K562 (cell line): ENCODE measurements at regions not wholly inside any gene's neighbourhood (a gene's known extent, or its start where the extent isn't known, plus 50 kb on each side); places are given as distances from the start of the nearest gene placed in this dataset.

Experiments used
- ATAC-seq: fragments of 200-7000 bp; cut with Tn5 transposase; 3 replicates; pipeline ENCODE4 v1.9.1; 2020; ENCODE audit warnings: moderate library complexity
- BruUV-seq: library from RNA; stranded (reverse); fragments of 400-500 nt; replicated peaks from 2 replicates; lab custom pipeline; 2021; lab: Mats Ljungman, UMichigan
- CTCF ChIA-PET: fragments of 300-600 bp; formaldehyde crosslinking; extraction: SDS; loops from one replicate; lab custom pipeline; 2021; ENCODE audit warnings: low intra/inter-chr PET ratio; lab: Yijun Ruan, JAX
- POLR2A ChIA-PET: fragments of 300-600, 350-650 bp; sonication (Branson Sonifier 250); formaldehyde crosslinking; extraction: SDS; loops from one replicate; lab custom pipeline; 2021; ENCODE audit warnings: antibody characterized with exemption, inconsistent platforms; lab: Yijun Ruan, JAX
- DNase-seq, 4 experiments: peaks; one replicate each; pipeline versions ENCODE4 v3.0.0 to v3.0.0-alpha.2; 2011 to 2018; ENCODE audit warnings: low spot score in 3 of 4, mixed read lengths in 3 of 4; ENCODE audit errors: extremely low read depth in 1 of 4
- FAIRE-seq: peaks from 2 replicates; lab custom pipeline; 2011; peaks lifted over from hg19 to GRCh38; lab: Jason Lieb, UNC
- H2AFZ ChIP-seq: 2 replicates; pipeline ENCODE4 v1.6.0; 2011; ENCODE audit warnings: low read depth, low read length, control low read depth, inconsistent platforms
- H3K27ac ChIP-seq: fragments of 200-600 bp; 3 replicates; pipeline ENCODE4 v1.8.0; 2011; ENCODE audit warnings: low read depth, mild to moderate bottlenecking, control low read depth, inconsistent platforms, low read length, moderate library complexity, mixed read lengths; ENCODE audit errors: extremely low read depth
- H3K27me3 ChIP-seq, 2 experiments: fragments of 300-600 bp in 1 of 2; 2 replicates in 1 of 2; 3 replicates in 1 of 2; pipeline versions ENCODE4 v1.6.0 to v1.8.0; 2011; ENCODE audit warnings: inconsistent platforms in 2 of 2, low read length in 2 of 2, mild to moderate bottlenecking in 1 of 2, mixed read lengths in 1 of 2, moderate library complexity in 1 of 2; ENCODE audit not compliant: control insufficient read depth in 2 of 2, insufficient read depth in 2 of 2
- H3K36me3 ChIP-seq: fragments of 300-600 bp; 3 replicates; pipeline ENCODE4 v1.8.0; 2011; ENCODE audit warnings: mild to moderate bottlenecking, low read length, inconsistent platforms; ENCODE audit not compliant: control insufficient read depth, insufficient read depth
- H3K4me1 ChIP-seq, 2 experiments: fragments of 200-600 bp in 1 of 2; replicated peaks in 1 of 2; 2 replicates in 1 of 2; 3 replicates in 1 of 2; pipeline versions ENCODE4 v1.5.1 to v1.8.0; 2011; ENCODE audit warnings: inconsistent platforms in 2 of 2, low read length in 2 of 2, mild to moderate bottlenecking in 1 of 2, mixed read lengths in 1 of 2, moderate library complexity in 1 of 2; ENCODE audit not compliant: control insufficient read depth in 2 of 2, insufficient read depth in 2 of 2
- H3K4me2 ChIP-seq: 2 replicates; pipeline ENCODE4 v1.6.1; 2011; ENCODE audit warnings: low read length, control low read depth, inconsistent platforms, mixed read lengths; ENCODE audit not compliant: insufficient read depth
- H3K4me3 ChIP-seq: fragments of 200-600 bp; sonication (generic), shearing (Covaris generic); 2 replicates; pipeline ENCODE4 v1.5.1; 2016; ENCODE audit warnings: control low read depth, inconsistent platforms
- H3K79me2 ChIP-seq: fragments of 200-600 bp; 3 replicates; pipeline ENCODE4 v1.8.0; 2011; ENCODE audit warnings: low read length, inconsistent platforms; ENCODE audit not compliant: control insufficient read depth, insufficient read depth
- H3K9ac ChIP-seq, 2 experiments: 2 replicates each; pipeline versions ENCODE4 v1.6.0 to v1.6.1; 2011; ENCODE audit warnings: low read depth in 2 of 2, low read length in 2 of 2, control low read depth in 1 of 2, inconsistent platforms in 1 of 2, mild to moderate bottlenecking in 1 of 2, mixed read lengths in 1 of 2; ENCODE audit not compliant: insufficient read depth in 1 of 2
- H3K9me1 ChIP-seq: one replicate; pipeline ENCODE4 v1.6.0; 2011; ENCODE audit warnings: inconsistent platforms, mild to moderate bottlenecking, low read length, moderate library complexity; ENCODE audit not compliant: control insufficient read depth, insufficient read depth
- H3K9me3 ChIP-seq: replicated peaks from 2 replicates; pipeline ENCODE4 v1.5.1; 2011; ENCODE audit warnings: low read depth, low read length, inconsistent platforms; ENCODE audit not compliant: control insufficient read depth, insufficient read depth
- H4K20me1 ChIP-seq: replicated peaks from 2 replicates; pipeline ENCODE4 v1.6.1; 2011; ENCODE audit warnings: low read length, inconsistent platforms, mixed read lengths; ENCODE audit not compliant: control insufficient read depth, insufficient read depth
- CAMTA2 ChIP-seq: fragments of 250-450 bp; sonication (Bioruptor Pico); conservative IDR thresholded peaks from 2 replicates; pipeline ENCODE4 v1.5.1; 2022
- CREB1 ChIP-seq, 2 experiments: sonication (generic) in 1 of 2; formaldehyde crosslinking in 1 of 2; IDR thresholded peaks; 2 replicates each; pipeline versions ENCODE4 v1.6.1 to v1.8.0; 2012 to 2022; ENCODE audit warnings: inconsistent platforms in 1 of 2, mild to moderate bottlenecking in 1 of 2, missing genetic modification reagents in 1 of 2, moderate library complexity in 1 of 2
- CTCF ChIP-seq, 3 experiments: IDR thresholded peaks in 2 of 3; conservative IDR thresholded peaks in 1 of 3; 2 replicates each; pipeline ENCODE4 v1.5.1; 2011 to 2012; ENCODE audit warnings: low read length in 3 of 3, mild to moderate bottlenecking in 3 of 3, control low read depth in 2 of 3, improper control_type of control experiment in 1 of 3, inconsistent platforms in 1 of 3, low read depth in 1 of 3, mixed read lengths in 1 of 3, moderate library complexity in 1 of 3; ENCODE audit not compliant: insufficient read depth in 2 of 3
- FOXM1 ChIP-seq, 2 experiments: fragments of 450-650 bp in 1 of 2; sonication (generic) in 1 of 2; formaldehyde crosslinking in 1 of 2; IDR thresholded peaks; 2 replicates each; pipeline versions ENCODE4 v1.6.1 to v1.9.0; 2017 to 2022; ENCODE audit warnings: low read depth in 2 of 2, mild to moderate bottlenecking in 2 of 2, missing genetic modification reagents in 1 of 2, moderate library complexity in 1 of 2
- GTF2E2 ChIP-seq: fragments of 200-800 bp; sonication (Bioruptor generic); IDR thresholded peaks from 2 replicates; pipeline ENCODE4 v1.6.1; 2016; ENCODE audit warnings: missing genetic modification characterization, missing compliant biosample characterization
- MIER1 ChIP-seq: fragments of 450-650 bp; IDR thresholded peaks from 2 replicates; pipeline ENCODE4 v1.6.1; 2016; ENCODE audit warnings: antibody characterized with exemption, mild to moderate bottlenecking, low read depth
- MYNN ChIP-seq, 2 experiments: sonication (generic); formaldehyde crosslinking in 1 of 2; IDR thresholded peaks; 2 replicates each; pipeline versions ENCODE4 v1.5.0 to v1.6.1; 2016 to 2020; ENCODE audit warnings: antibody characterized with exemption in 1 of 2, missing genetic modification reagents in 1 of 2
- PHF21A ChIP-seq: fragments of 450-650 bp; IDR thresholded peaks from 2 replicates; pipeline ENCODE4 v1.6.1; 2017; ENCODE audit warnings: low read depth, borderline replicate concordance
- RBM25 ChIP-seq: fragments of 200-400 bp; formaldehyde crosslinking; IDR thresholded peaks from 2 replicates; pipeline ENCODE4 v1.6.1; 2018; ENCODE audit warnings: low read length, low read depth, moderate library complexity; ENCODE audit not compliant: severe bottlenecking
- SLC30A9 ChIP-seq: fragments of 250-450 bp; sonication (Bioruptor Pico); IDR thresholded peaks from 2 replicates; pipeline ENCODE4 v1.8.0; 2022; ENCODE audit warnings: mild to moderate bottlenecking, moderate library complexity
- STAT5B ChIP-seq: fragments of 250-450 bp; sonication (Bioruptor Pico); IDR thresholded peaks from 2 replicates; pipeline ENCODE4 v1.8.0; 2021; ENCODE audit warnings: mild to moderate bottlenecking, inconsistent platforms
- TCF7 ChIP-seq: sonication (generic); IDR thresholded peaks from 2 replicates; pipeline ENCODE4 v1.6.1; 2016; ENCODE audit warnings: antibody characterized with exemption, borderline replicate concordance
- THRAP3 ChIP-seq: fragments of 450-650 bp; IDR thresholded peaks from 2 replicates; pipeline ENCODE4 v1.6.1; 2016; ENCODE audit warnings: mild to moderate bottlenecking, inconsistent platforms, borderline replicate concordance
- ZKSCAN8 ChIP-seq: fragments of 200-800 bp; sonication (Bioruptor generic); IDR thresholded peaks from 2 replicates; pipeline ENCODE4 v1.6.1; 2016; ENCODE audit warnings: missing genetic modification characterization, missing compliant biosample characterization
- ZNF134 ChIP-seq: fragments of 250-450 bp; sonication (Bioruptor Pico); conservative IDR thresholded peaks from 2 replicates; pipeline ENCODE4 v1.4.0; 2020
- ZNF232 ChIP-seq: sonication (generic); formaldehyde crosslinking; IDR thresholded peaks from 2 replicates; pipeline ENCODE4 v1.8.0; 2022; ENCODE audit warnings: mild to moderate bottlenecking, missing genetic modification reagents
- ZNF408 ChIP-seq: fragments of 250-450 bp; sonication (Bioruptor Pico); IDR thresholded peaks from 2 replicates; pipeline ENCODE4 v1.4.0; 2020; ENCODE audit warnings: low read depth, mild to moderate bottlenecking, moderate library complexity
- ZNF77 ChIP-seq: fragments of 250-450 bp; sonication (Bioruptor Pico); IDR thresholded peaks from 2 replicates; pipeline ENCODE4 v1.5.0; 2020
- WGBS: fragments of 100-300 bp; shearing (Covaris generic); methylation state at CpG from one replicate; pipeline ENCODE4 v1.1.6; 2016; ENCODE audit warnings: low coverage, mixed read lengths; ENCODE audit not compliant: insufficient coverage; ENCODE audit errors: missing lambda C conversion rate; 5-methylcytosine and 5-hydroxymethylcytosine counted together
- in situ Hi-C: fragments of 300-500 bp; cut with MboI; formaldehyde crosslinking; loops from 4 replicates; pipeline ENCODE4 v1.15.0; 2018; ENCODE audit warnings: inconsistent platforms, mixed read lengths
- intact Hi-C: fragments of 100-400 bp; cut with micrococcal nuclease; formaldehyde crosslinking; loops from 2 replicates; pipeline ENCODE4 v1.14.2; 2022

DNA sequence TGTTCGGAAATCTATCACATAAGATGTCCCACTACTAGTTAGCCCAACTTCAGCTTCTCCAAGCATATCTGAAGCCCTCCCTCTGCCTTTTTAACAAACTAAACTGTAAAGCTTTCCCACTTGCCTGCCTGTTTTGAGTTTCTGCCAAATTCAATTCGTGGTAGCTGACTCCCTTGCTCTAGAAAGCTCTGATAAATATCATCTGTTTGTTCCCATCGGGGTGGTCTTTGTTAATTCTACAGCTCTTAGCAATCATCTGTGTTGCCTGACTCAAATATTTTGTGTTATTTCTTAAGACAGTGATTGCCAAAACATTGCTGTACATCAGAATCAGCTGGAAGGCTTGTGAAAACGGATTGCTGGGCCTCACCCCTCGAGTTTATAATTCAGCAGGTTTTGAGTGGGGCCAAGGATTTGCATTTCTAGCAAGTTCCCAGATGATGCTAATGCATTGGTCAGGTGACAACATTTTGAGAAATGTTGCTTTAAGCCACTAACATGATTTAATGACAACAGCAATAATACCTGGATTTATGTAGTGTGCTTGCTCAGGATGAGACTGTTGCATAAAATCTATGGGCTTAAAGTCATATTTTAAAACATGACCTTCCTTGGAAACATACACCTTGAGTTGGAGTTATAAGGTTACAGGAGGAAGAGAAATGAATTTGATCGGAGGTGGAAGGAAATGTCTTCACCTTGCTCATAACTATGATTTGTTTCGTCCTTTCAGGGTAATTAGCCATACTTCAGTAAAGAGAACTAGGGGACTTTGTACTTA is 631.9 kb downstream of the PSAT1 start:
- Histone ChIP-seq H4K20me1 (no peaks in the 10 kb centered on the region), H3K9me3 (no peaks in the 10 kb centered on the region), H3K79me2 (no peaks in the 10 kb centered on the region), H3K4me1 (no peaks in the 10 kb centered on the region), H3K36me3 (no peaks in the 10 kb centered on the region), H3K9me1 (no peaks in the 10 kb centered on the region), H3K4me2 (no peak overlapping the region), H2AFZ (no peak overlapping the region), H3K4me3 (no peak overlapping the region), H3K27me3 (no peaks in the 10 kb centered on the region), H3K9ac (no peak overlapping the region), H3K27ac (no peak overlapping the region)
- no TSS peak for BruUV-seq
- POLR2A ChIA-PET = no interaction called here
- no peak for ATAC-seq
- whole genome bisulfite sequencing = 0% methylated on average over 6 of the region's 7 CpGs
- intact Hi-C loops = no loop called here
- CTCF ChIA-PET = no interaction called here
- in situ Hi-C loops = no loop called here
- DNase-seq = no peak
- no peak for FAIRE-seq
- TF ChIP-seq TCF7 (no peak), THRAP3 (no peak), CTCF (IDR thresholded peaks at IDR 0.05 in 2 of 3, conservative IDR thresholded peaks at IDR 0.05 in 1 of 3; ENCODE audit: insufficient read depth in 2 of 3, low read depth in 1 of 3, low read length in 3 of 3) (no peak), ZNF232 (CRISPR knock-in tag) (no peak), RBM25 (no peak), SLC30A9 (no peak), ZNF134 (CRISPR knock-in tag) (no peak), ZNF408 (CRISPR knock-in tag) (no peak), ZNF77 (CRISPR knock-in tag) (no peak), GTF2E2 (no peak), MYNN (IDR thresholded peaks at IDR 0.05) (no peak), MYNN (CRISPR knock-in tag; IDR thresholded peaks at IDR 0.05) (no peak), ZKSCAN8 (CRISPR knock-in tag) (no peak), CAMTA2 (no peak), CREB1 (IDR thresholded peaks at IDR 0.05) (no peak), CREB1 (CRISPR knock-in tag; IDR thresholded peaks at IDR 0.05) (no peak), MIER1 (no peak), PHF21A (no peak), FOXM1 (IDR thresholded peaks at IDR 0.05; ENCODE audit: low read depth) (no peak), FOXM1 (CRISPR knock-in tag; IDR thresholded peaks at IDR 0.05; ENCODE audit: low read depth) (no peak), STAT5B (CRISPR knock-in tag) (no peak)
